Right lobe of liver (tissue), 4 donors: ENCODE measurements at regions not wholly inside any gene's neighbourhood (a gene's known extent, or its start where the extent isn't known, plus 50 kb on each side); places are given as distances from the start of the nearest gene placed in this dataset.

ENCODE experiments used
- CTCF ChIP-seq, 4 donors: fragments of 200-600 bp in 3 of 4; fragments of 450-650 bp in 1 of 4; IDR thresholded peaks; one replicate each; pipeline versions ENCODE4 v1.5.1 to v1.8.0; 2016 to 2022; ENCODE audit warnings: antibody characterized with exemption in 4 of 4, mild to moderate bottlenecking in 2 of 4
- POLR2A ChIP-seq: fragments of 450-650 bp; IDR thresholded peaks from one replicate; pipeline ENCODE4 v1.6.1; 2017; ENCODE audit warnings: antibody characterized with exemption, mild to moderate bottlenecking
- donor health status: DM: no; HTN: no; CAD: no.
- donor health status: DM: no; HTN: no; CAD: no.
- donor health status: DM: no; HTN: yes; CAD: no.

DNA sequence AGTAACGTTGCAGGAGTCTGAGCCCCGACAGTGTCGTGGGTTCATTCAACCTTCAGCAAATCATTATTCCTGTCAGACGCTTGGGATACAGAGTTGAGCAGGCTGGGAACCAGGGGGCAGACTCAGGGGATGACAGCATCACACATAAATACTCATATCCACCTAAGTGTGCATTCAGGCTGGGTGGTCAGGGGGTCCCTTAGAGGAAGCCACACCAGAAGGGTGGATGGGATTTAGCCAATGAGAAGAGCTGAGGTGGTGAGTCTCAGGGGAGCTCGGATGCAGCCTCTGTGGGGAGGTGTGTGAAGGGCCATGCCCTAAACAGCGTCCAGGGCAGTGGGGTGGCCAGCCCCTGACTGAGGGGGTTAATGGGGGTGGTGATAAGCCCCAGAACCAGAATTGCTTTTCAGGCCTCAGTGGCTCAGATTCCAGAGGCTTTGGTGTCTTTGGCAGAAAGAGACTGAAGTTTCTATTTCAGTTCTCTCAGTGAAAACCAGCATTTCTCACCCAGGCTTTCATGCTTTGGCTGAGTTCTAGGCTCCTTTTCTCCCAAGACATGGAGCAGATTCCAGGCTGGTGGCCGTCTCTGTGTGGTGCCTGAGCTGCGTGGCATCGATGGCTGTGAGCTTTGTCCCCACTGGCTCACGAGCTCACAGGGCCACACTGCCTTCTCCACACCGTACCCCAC, 83.9 kb upstream of the CLDN5 start:
- TF ChIP-seq CTCF (IDR thresholded peaks at IDR 0.05) (no peak), POLR2A (no peak)
